Activated CD8-positive, alpha-beta T cell treated with anti-CD3 and anti-CD28 coated beads for 36 hours (primary cell): ENCODE measurements at regions not wholly inside any gene's neighbourhood (a gene's known extent, or its start where the extent isn't known, plus 50 kb on each side); places are given as distances from the start of the nearest gene placed in this dataset.

Source experiments
- ATAC-seq: fragments of 200-7000 bp; cut with Tn5 transposase; one replicate; pipeline ENCODE4 v1.10.0; 2021; ENCODE audit warnings: mild to moderate bottlenecking, moderate library complexity
- CTCF ChIA-PET: fragments of 350-600 bp; sonication (Branson Sonifier 250); formaldehyde crosslinking; loops from one replicate; lab custom pipeline; 2021; ENCODE audit warnings: antibody characterized with exemption; lab: Charles Lee
- POLR2A ChIA-PET: fragments of 350-600 bp; sonication (Branson Sonifier 250); formaldehyde crosslinking; loops from one replicate; lab custom pipeline; 2021; ENCODE audit warnings: antibody characterized with exemption; lab: Charles Lee
- DNase-seq: peaks from one replicate; pipeline ENCODE4 v3.0.0-alpha.2; 2020
- H3K27ac Mint-ChIP-seq: one replicate; pipeline ENCODE4 v1.8.0; 2021; ENCODE audit warnings: mild to moderate bottlenecking, mixed read lengths
- H3K27me3 Mint-ChIP-seq: one replicate; pipeline ENCODE4 v1.8.0; 2021; ENCODE audit warnings: mixed read lengths
- H3K36me3 Mint-ChIP-seq: one replicate; pipeline ENCODE4 v1.8.0; 2021; ENCODE audit warnings: low read depth, mixed read lengths
- H3K4me1 Mint-ChIP-seq: one replicate; pipeline ENCODE4 v1.8.0; 2021; ENCODE audit warnings: low read depth, mixed read lengths
- H3K4me3 Mint-ChIP-seq: one replicate; pipeline ENCODE4 v1.8.0; 2021; ENCODE audit warnings: mild to moderate bottlenecking, moderate library complexity, mixed read lengths
- H3K9me3 Mint-ChIP-seq: one replicate; pipeline ENCODE4 v1.8.0; 2021; ENCODE audit warnings: mixed read lengths
- CTCF ChIP-seq: fragments of 200-600 bp; IDR thresholded peaks from one replicate; pipeline ENCODE4 v1.8.0; 2022; ENCODE audit warnings: antibody characterized with exemption, mild to moderate bottlenecking
- intact Hi-C: fragments of 100-400 bp; cut with micrococcal nuclease; formaldehyde crosslinking; loops from one replicate; pipeline ENCODE4 v1.10.0; 2022

- Mint-ChIP-seq H3K27me3 (peaks cover 14% of the 10 kb centered on the region), H3K27ac (no peak overlapping the region), H3K4me3 (no peak overlapping the region), H3K36me3 (no peaks in the 10 kb centered on the region), H3K4me1 (no peaks in the 10 kb centered on the region), H3K9me3 (no peaks in the 10 kb centered on the region)
- CTCF ChIA-PET, result no interaction called here
- POLR2A ChIA-PET, result no interaction called here
- intact Hi-C loops, result no loop called here
- DNase-seq, result no peak
- no peak for TF ChIP-seq CTCF
- ATAC-seq, result no peak
These were observed 174.7 kb upstream of the AGAP1 start for GRCh38 chr2:235319095-235319494.

- Mint-ChIP-seq H3K27me3 (peaks cover 18% of the 10 kb centered on the region), H3K4me1 (no peaks in the 10 kb centered on the region), H3K4me3 (no peak overlapping the region), H3K9me3 (no peaks in the 10 kb centered on the region), H3K36me3 (no peaks in the 10 kb centered on the region), H3K27ac (no peak overlapping the region)
- ChIA-PET CTCF (no interaction called here), POLR2A (no interaction called here)
- no peak for TF ChIP-seq CTCF
- ATAC-seq (no peak), DNase-seq (no peak)
- intact Hi-C loops, result no loop called here
These were observed 173.5 kb upstream of the AGAP1 start for GRCh38 chr2:235320326-235320725.

GRCh38 chr2:235324324-235324723, 169.5 kb upstream of the AGAP1 start:
- no peaks in the 10 kb centered on the region for H3K36me3 Mint-ChIP-seq
- CTCF ChIA-PET, result no interaction called here
- H3K4me1 Mint-ChIP-seq, result no peaks in the 10 kb centered on the region
- no peak overlapping the region for H3K4me3 Mint-ChIP-seq
- DNase-seq, result no peak
- intact Hi-C loops, result no loop called here
- H3K9me3 Mint-ChIP-seq, result no peaks in the 10 kb centered on the region
- H3K27me3 Mint-ChIP-seq, result peaks cover 23% of the 10 kb centered on the region
- ATAC-seq, result no peak
- POLR2A ChIA-PET, result no interaction called here
- no peak overlapping the region for H3K27ac Mint-ChIP-seq
- TF ChIP-seq CTCF, result no peak

- Mint-ChIP-seq H3K36me3 (no peaks in the 10 kb centered on the region), H3K27ac (no peak overlapping the region), H3K9me3 (no peaks in the 10 kb centered on the region), H3K4me3 (no peak overlapping the region), H3K27me3 (peaks cover 27% of the 10 kb centered on the region), H3K4me1 (no peaks in the 10 kb centered on the region)
- intact Hi-C loops, result no loop called here
- ChIA-PET POLR2A (no interaction called here), CTCF (no interaction called here)
- ATAC-seq (no peak), DNase-seq (no peak)
- no peak for TF ChIP-seq CTCF
These were observed 168.7 kb upstream of the AGAP1 start for GRCh38 chr2:235325151-235325550.

GRCh38 chr2:235328991-235329390, 164.9 kb upstream of the AGAP1 start:
- H3K4me1 Mint-ChIP-seq, result no peaks in the 10 kb centered on the region
- H3K27ac Mint-ChIP-seq, result no peak overlapping the region
- ChIA-PET POLR2A (no interaction called here), CTCF (no interaction called here)
- no peak for DNase-seq
- ATAC-seq, result no peak
- no peaks in the 10 kb centered on the region for H3K36me3 Mint-ChIP-seq
- intact Hi-C loops, result no loop called here
- peaks cover 32% of the 10 kb centered on the region for H3K27me3 Mint-ChIP-seq
- TF ChIP-seq CTCF, result no peak
- no peak overlapping the region for H3K4me3 Mint-ChIP-seq
- H3K9me3 Mint-ChIP-seq, result no peaks in the 10 kb centered on the region
